CD4-positive, alpha-beta T cell (primary cell): ENCODE measurements at regions not wholly inside any gene's neighbourhood (a gene's known extent, or its start where the extent isn't known, plus 50 kb on each side); places are given as distances from the start of the nearest gene placed in this dataset.
"Not testable (repeated sequence)": the region's sequence is repeated elsewhere in the genome, so short reads cannot be mapped to it uniquely, and the experiment has no call there.

Experiments
- ATAC-seq: fragments of 200-7000 bp; cut with Tn5 transposase; one replicate; pipeline ENCODE4 v1.10.0; 2022; ENCODE audit warnings: mild to moderate bottlenecking; ENCODE audit not compliant: poor library complexity
- CTCF ChIA-PET: fragments of 350-600 bp; sonication (Branson Sonifier 250); formaldehyde crosslinking; loops from one replicate; lab custom pipeline; 2021; ENCODE audit warnings: antibody characterized with exemption, inconsistent platforms; lab: Charles Lee
- POLR2A ChIA-PET: fragments of 350-600 bp; sonication (Branson Sonifier 250); formaldehyde crosslinking; loops from one replicate; lab custom pipeline; 2021; ENCODE audit warnings: antibody characterized with exemption, inconsistent platforms; lab: Charles Lee
- DNase-seq, 14 experiments: peaks; one replicate each; pipeline ENCODE4 v3.0.0-alpha.2; 2013 to 2020; ENCODE audit warnings: mixed read lengths in 2 of 14
- H3K27ac ChIP-seq, 2 donors: one replicate each; pipeline versions ENCODE4 v1.5.1 to v1.7.0; 2013; ENCODE audit warnings: low read length in 2 of 2, low read depth in 1 of 2, mild to moderate bottlenecking in 1 of 2
- H3K27me3 ChIP-seq, 2 experiments: 1 replicate in 1 of 2; 2 replicates in 1 of 2; pipeline versions ENCODE4 v1.6.1 to v1.7.0; 2013; ENCODE audit warnings: low read length in 2 of 2, control low read depth in 1 of 2, mild to moderate bottlenecking in 1 of 2, moderate library complexity in 1 of 2; ENCODE audit not compliant: insufficient read depth in 2 of 2, control insufficient read depth in 1 of 2
- H3K36me3 ChIP-seq: one replicate; pipeline ENCODE4 v1.6.1; 2013; ENCODE audit warnings: low read length, control low read depth; ENCODE audit not compliant: insufficient read depth
- H3K4me1 ChIP-seq: one replicate; pipeline ENCODE4 v1.6.1; 2013; ENCODE audit warnings: low read length, control low read depth; ENCODE audit not compliant: insufficient read depth
- H3K4me3 ChIP-seq: one replicate; pipeline ENCODE4 v1.5.1; 2013; ENCODE audit warnings: mild to moderate bottlenecking, low read length, moderate library complexity
- H3K9me3 ChIP-seq, 2 experiments: 1 replicate in 1 of 2; 2 replicates in 1 of 2; pipeline versions ENCODE4 v1.6.1 to v1.7.0; 2013; ENCODE audit warnings: low read length in 2 of 2, mild to moderate bottlenecking in 2 of 2, control low read depth in 1 of 2, moderate library complexity in 1 of 2; ENCODE audit not compliant: control insufficient read depth in 1 of 2, insufficient read depth in 1 of 2
- H3K27ac Mint-ChIP-seq: one replicate; pipeline ENCODE4 v1.8.0; 2020; ENCODE audit warnings: mixed read lengths
- H3K27me3 Mint-ChIP-seq: one replicate; pipeline ENCODE4 v1.8.0; 2021; ENCODE audit warnings: mixed read lengths
- H3K36me3 Mint-ChIP-seq: one replicate; pipeline ENCODE4 v1.8.0; 2021; ENCODE audit warnings: low read depth, mixed read lengths
- H3K4me1 Mint-ChIP-seq: one replicate; pipeline ENCODE4 v1.8.0; 2021; ENCODE audit warnings: low read depth, mixed read lengths
- H3K4me3 Mint-ChIP-seq: one replicate; pipeline ENCODE4 v1.8.0; 2020; ENCODE audit warnings: mild to moderate bottlenecking, mixed read lengths
- H3K9me3 Mint-ChIP-seq: one replicate; pipeline ENCODE4 v1.8.0; 2020; ENCODE audit warnings: mixed read lengths
- CTCF ChIP-seq: fragments of 200-600 bp; IDR thresholded peaks from one replicate; pipeline ENCODE4 v1.8.0; 2022; ENCODE audit warnings: antibody characterized with exemption, mild to moderate bottlenecking
- intact Hi-C, 2 experiments: fragments of 100-400 bp; cut with DNase I in 1 of 2; cut with micrococcal nuclease in 1 of 2; formaldehyde crosslinking; loops; one replicate each; pipeline versions ENCODE4 v1.15.1 to v1.9.0; 2023 to 2025; cut with DNase I, micrococcal nuclease

GRCh38 chr16:22661161-22661647 is 150.5 kb downstream of the NPIPB5 start:
- Histone ChIP-seq H3K4me3 (no peak overlapping the region), H3K27ac (no peak overlapping the region), H3K4me1 (no peaks in the 10 kb centered on the region), H3K27me3 (peaks cover 7 to 27% of the 10 kb centered on the region in 2 experiments), H3K9me3 (peaks cover 0 to 7% of the 10 kb centered on the region in 2 experiments), H3K36me3 (no peaks in the 10 kb centered on the region)
- H3K27me3 Mint-ChIP-seq, result peaks cover 1% of the 10 kb centered on the region
- DNase-seq (no peak), ATAC-seq (no peak)
- POLR2A ChIA-PET, result no interaction called here
- no peaks in the 10 kb centered on the region for H3K4me1 Mint-ChIP-seq
- H3K4me3 Mint-ChIP-seq, result no peak overlapping the region
- H3K36me3 Mint-ChIP-seq, result no peaks in the 10 kb centered on the region
- intact Hi-C loops, result no loop called here
- H3K9me3 Mint-ChIP-seq, result no peaks in the 10 kb centered on the region
- no peak overlapping the region for H3K27ac Mint-ChIP-seq
- no peak for TF ChIP-seq CTCF
- CTCF ChIA-PET, result no interaction called here

GRCh38 chr16:22662958-22663357 is 151.0 kb upstream of the HS3ST2 start:
- H3K36me3 Mint-ChIP-seq, H3K27me3 Mint-ChIP-seq, CTCF ChIA-PET, H3K4me3 Mint-ChIP-seq, H3K4me3 ChIP-seq, POLR2A ChIA-PET, intact Hi-C loops, H3K27ac ChIP-seq, H3K4me1 Mint-ChIP-seq, H3K9me3 Mint-ChIP-seq, H3K9me3 ChIP-seq, H3K4me1 ChIP-seq, DNase-seq, ATAC-seq, H3K36me3 ChIP-seq, H3K27ac Mint-ChIP-seq: not testable (repeated sequence)
- H3K27me3 ChIP-seq, result peaks cover 7 to 27% of the 10 kb centered on the region in 2 experiments

DNA sequence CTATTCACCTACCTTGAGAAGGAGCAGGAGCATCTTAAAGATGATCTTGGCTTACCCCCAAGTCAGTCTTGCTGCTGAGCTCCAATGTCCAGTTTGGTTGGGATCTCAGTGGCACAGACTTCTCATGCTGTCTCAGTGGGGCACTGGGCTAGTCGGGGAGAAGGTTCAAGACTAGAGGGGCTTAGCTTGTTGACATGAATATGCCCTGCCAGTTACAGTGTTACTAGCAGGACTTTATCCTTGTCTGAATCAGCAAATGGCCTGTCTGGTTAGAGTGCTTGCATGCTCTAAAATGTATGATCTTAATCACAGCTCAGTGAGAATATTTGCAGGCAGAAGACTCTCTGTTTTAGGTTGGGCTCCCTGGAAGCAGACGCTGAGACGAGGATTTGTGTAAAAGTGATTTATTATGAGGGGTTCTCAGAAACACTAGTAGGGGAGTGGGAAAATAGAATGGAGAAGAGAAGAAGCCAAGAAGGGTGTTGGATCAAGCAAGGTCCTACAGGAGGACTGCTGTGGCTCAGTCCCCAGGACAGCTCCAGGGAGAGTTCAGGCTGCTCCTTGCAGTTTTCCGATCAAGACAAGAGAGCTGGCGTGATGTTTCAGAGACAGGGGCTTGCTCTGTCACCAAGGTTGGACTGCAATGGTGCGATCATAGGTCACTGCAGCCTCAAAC is 150.4 kb upstream of the HS3ST2 start:
- ATAC-seq, result no peak
- Histone ChIP-seq H3K4me3 (no peak overlapping the region), H3K9me3 (peaks cover 0 to 7% of the 10 kb centered on the region in 2 experiments), H3K27ac (no peak overlapping the region), H3K4me1 (no peaks in the 10 kb centered on the region), H3K36me3 (no peaks in the 10 kb centered on the region), H3K27me3 (peaks cover 11 to 27% of the 10 kb centered on the region in 2 experiments)
- no peak for DNase-seq
- H3K27me3 Mint-ChIP-seq, result peaks cover 4% of the 10 kb centered on the region
- H3K4me3 Mint-ChIP-seq, result no peak overlapping the region
- ChIA-PET CTCF (no interaction called here), POLR2A (no interaction called here)
- H3K36me3 Mint-ChIP-seq, result no peaks in the 10 kb centered on the region
- H3K27ac Mint-ChIP-seq, result no peak overlapping the region
- intact Hi-C loops, result no loop called here
- H3K4me1 Mint-ChIP-seq, result no peaks in the 10 kb centered on the region
- H3K9me3 Mint-ChIP-seq, result no peaks in the 10 kb centered on the region
- no peak for TF ChIP-seq CTCF

DNA sequence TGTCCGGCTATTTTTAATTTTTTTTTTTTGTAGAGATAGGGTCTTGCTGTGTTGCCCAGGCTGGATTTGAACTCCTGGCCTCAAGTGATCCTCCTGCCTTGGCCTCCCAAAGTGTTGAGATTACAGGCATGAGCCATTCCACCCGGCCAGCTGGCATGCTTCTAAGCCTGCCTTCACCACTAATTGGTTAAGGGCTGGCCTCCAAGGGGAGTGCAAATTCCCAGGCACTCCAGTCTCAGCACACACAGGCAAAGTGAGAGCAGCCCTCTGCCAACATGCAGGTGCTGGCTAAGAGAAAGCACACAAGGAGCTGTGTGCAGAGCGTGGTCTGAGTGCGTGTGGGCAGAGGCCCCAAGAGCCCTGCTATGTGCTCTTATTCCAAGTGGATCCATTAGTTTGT is 149.8 kb upstream of the HS3ST2 start:
- Histone ChIP-seq H3K9me3 (peaks cover 0 to 7% of the 10 kb centered on the region in 2 experiments), H3K4me3 (no peak overlapping the region), H3K36me3 (no peaks in the 10 kb centered on the region), H3K27ac (no peak overlapping the region), H3K27me3 (peaks cover 15 to 27% of the 10 kb centered on the region in 2 experiments), H3K4me1 (no peaks in the 10 kb centered on the region)
- no peak overlapping the region for H3K27ac Mint-ChIP-seq
- TF ChIP-seq CTCF, result no peak
- ATAC-seq (no peak), DNase-seq (no peak)
- no peaks in the 10 kb centered on the region for H3K4me1 Mint-ChIP-seq
- intact Hi-C loops, result no loop called here
- no peaks in the 10 kb centered on the region for H3K36me3 Mint-ChIP-seq
- no peak overlapping the region for H3K4me3 Mint-ChIP-seq
- no peaks in the 10 kb centered on the region for H3K9me3 Mint-ChIP-seq
- ChIA-PET POLR2A (no interaction called here), CTCF (no interaction called here)
- H3K27me3 Mint-ChIP-seq, result peaks cover 4% of the 10 kb centered on the region
